ENCODE measurements at regions not wholly inside any gene's neighbourhood (a gene's known extent, or its start where the extent isn't known, plus 50 kb on each side); places are given as distances from the start of the nearest gene placed in this dataset.

GRCh38 chr6:23533311-23533710 is 592.7 kb upstream of the NRSN1 start:
- TF ChIP-seq CTCF (IDR thresholded peaks at IDR 0.05) (no peak), POLR2A (IDR thresholded peaks at IDR 0.05) (no peak)

All from tibial nerve (tissue), 3 donors.